SU-DHL-6 (cell line): ENCODE measurements at regions not wholly inside any gene's neighbourhood (a gene's known extent, or its start where the extent isn't known, plus 50 kb on each side); places are given as distances from the start of the nearest gene placed in this dataset.

Experiments
- EZH2phosphoT487 ChIP-seq: fragments of 200-600 bp; sonication (generic), shearing (Covaris generic); conservative IDR thresholded peaks from 2 replicates; pipeline ENCODE4 v1.6.1; 2018; ENCODE audit warnings: mild to moderate bottlenecking, antibody characterized with exemption, low read length, moderate library complexity, mixed read lengths
- TF ChIP-seq, protein P1 (sequence below): fragments of 200-600 bp; sonication (generic); IDR thresholded peaks from one replicate; pipeline ENCODE4 v1.5.1; 2017; ENCODE audit warnings: antibody characterized with exemption, mild to moderate bottlenecking, low read length, moderate library complexity; ENCODE audit not compliant: insufficient read depth, poor library complexity, severe bottlenecking

DNA sequence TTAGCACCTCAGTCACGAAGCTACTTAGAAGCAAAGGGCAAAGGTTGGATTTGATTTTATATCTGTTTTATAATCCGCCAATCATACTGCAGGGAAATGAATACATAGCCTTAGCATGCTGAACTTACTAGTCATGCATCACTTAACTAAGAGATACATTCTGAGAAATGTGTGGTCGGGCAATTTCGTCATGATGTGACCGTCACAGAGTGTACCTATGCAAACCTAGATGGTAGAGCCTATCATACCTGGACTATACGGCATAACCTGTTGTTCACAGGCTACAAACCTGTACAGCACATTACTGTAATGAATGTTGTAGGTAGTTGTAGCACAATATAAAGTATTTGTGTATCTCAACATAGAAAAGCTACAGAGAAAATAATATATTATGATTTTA, 345.2 kb upstream of the RGS17 start:
- TF ChIP-seq, protein P1, sequence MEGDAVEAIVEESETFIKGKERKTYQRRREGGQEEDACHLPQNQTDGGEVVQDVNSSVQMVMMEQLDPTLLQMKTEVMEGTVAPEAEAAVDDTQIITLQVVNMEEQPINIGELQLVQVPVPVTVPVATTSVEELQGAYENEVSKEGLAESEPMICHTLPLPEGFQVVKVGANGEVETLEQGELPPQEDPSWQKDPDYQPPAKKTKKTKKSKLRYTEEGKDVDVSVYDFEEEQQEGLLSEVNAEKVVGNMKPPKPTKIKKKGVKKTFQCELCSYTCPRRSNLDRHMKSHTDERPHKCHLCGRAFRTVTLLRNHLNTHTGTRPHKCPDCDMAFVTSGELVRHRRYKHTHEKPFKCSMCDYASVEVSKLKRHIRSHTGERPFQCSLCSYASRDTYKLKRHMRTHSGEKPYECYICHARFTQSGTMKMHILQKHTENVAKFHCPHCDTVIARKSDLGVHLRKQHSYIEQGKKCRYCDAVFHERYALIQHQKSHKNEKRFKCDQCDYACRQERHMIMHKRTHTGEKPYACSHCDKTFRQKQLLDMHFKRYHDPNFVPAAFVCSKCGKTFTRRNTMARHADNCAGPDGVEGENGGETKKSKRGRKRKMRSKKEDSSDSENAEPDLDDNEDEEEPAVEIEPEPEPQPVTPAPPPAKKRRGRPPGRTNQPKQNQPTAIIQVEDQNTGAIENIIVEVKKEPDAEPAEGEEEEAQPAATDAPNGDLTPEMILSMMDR, result no peak
- TF ChIP-seq EZH2phosphoT487, result no peak
